Endodermal cell (in vitro differentiated cells): ENCODE measurements at regions not wholly inside any gene's neighbourhood (a gene's known extent, or its start where the extent isn't known, plus 50 kb on each side); places are given as distances from the start of the nearest gene placed in this dataset.

Experiments
- DNase-seq: peaks from one replicate; pipeline ENCODE4 v3.0.0-alpha.2; 2017
- H3K27ac ChIP-seq: 2 replicates; pipeline ENCODE4 v1.5.1; 2013; ENCODE audit warnings: mild to moderate bottlenecking, low read depth, low read length, moderate library complexity
- H3K27me3 ChIP-seq: 2 replicates; pipeline ENCODE4 v1.6.1; 2013; ENCODE audit warnings: mild to moderate bottlenecking, low read length, moderate library complexity; ENCODE audit not compliant: insufficient read depth, control insufficient read depth, poor library complexity, severe bottlenecking
- H3K36me3 ChIP-seq: 2 replicates; pipeline ENCODE4 v1.7.0; 2013; ENCODE audit warnings: mild to moderate bottlenecking, low read length, moderate library complexity; ENCODE audit not compliant: control insufficient read depth, insufficient read depth
- H3K4me1 ChIP-seq: one replicate; pipeline ENCODE4 v1.7.0; 2013; ENCODE audit warnings: low read length; ENCODE audit not compliant: control insufficient read depth, insufficient read depth
- H3K4me3 ChIP-seq: 2 replicates; pipeline ENCODE4 v1.5.1; 2013; ENCODE audit warnings: mild to moderate bottlenecking, low read length, moderate library complexity
- H3K9ac ChIP-seq: 2 replicates; pipeline ENCODE4 v1.6.1; 2013; ENCODE audit warnings: mild to moderate bottlenecking, low read length, moderate library complexity; ENCODE audit not compliant: poor library complexity, severe bottlenecking; ENCODE audit errors: extremely low read depth
- H3K9me3 ChIP-seq: 2 replicates; pipeline ENCODE4 v1.6.1; 2013; ENCODE audit warnings: mild to moderate bottlenecking, low read length, moderate library complexity; ENCODE audit not compliant: control insufficient read depth
- H3K27ac Mint-ChIP-seq: 2 replicates; pipeline ENCODE4 v1.8.0; 2020; ENCODE audit warnings: mixed read lengths
- H3K27me3 Mint-ChIP-seq: 2 replicates; pipeline ENCODE4 v1.8.0; 2021; ENCODE audit warnings: mild to moderate bottlenecking, mixed read lengths; ENCODE audit not compliant: insufficient read depth
- H3K36me3 Mint-ChIP-seq: 2 replicates; pipeline ENCODE4 v1.8.0; 2020; ENCODE audit warnings: low read depth, mixed read lengths
- H3K4me1 Mint-ChIP-seq: 2 replicates; pipeline ENCODE4 v1.8.0; 2020; ENCODE audit warnings: mixed read lengths
- H3K4me3 Mint-ChIP-seq: 2 replicates; pipeline ENCODE4 v1.8.0; 2020; ENCODE audit warnings: mild to moderate bottlenecking, moderate library complexity, mixed read lengths
- H3K9me3 Mint-ChIP-seq: 2 replicates; pipeline ENCODE4 v1.8.0; 2020; ENCODE audit warnings: mild to moderate bottlenecking, mixed read lengths
- CTCF ChIP-seq: fragments of 200-600 bp; sonication (generic); conservative IDR thresholded peaks from 2 replicates; pipeline ENCODE4 v1.5.0; 2021; ENCODE audit warnings: antibody characterized with exemption, mild to moderate bottlenecking
- WGBS, 2 experiments: methylation state at CpG; one replicate each; pipeline versions ENCODE4 v1.1.5 to v1.1.7; 2013; ENCODE audit warnings: missing lambda C conversion rate in 2 of 2, mixed read lengths in 1 of 2; ENCODE audit not compliant: insufficient coverage in 1 of 2, insufficient read length in 1 of 2; 5-methylcytosine and 5-hydroxymethylcytosine counted together

GRCh38 chr10:91034042-91034441 is 113.2 kb upstream of the ANKRD1 start:
- no peaks in the 10 kb centered on the region for H3K9me3 Mint-ChIP-seq
- H3K4me3 Mint-ChIP-seq, result no peak overlapping the region
- peaks cover 1% of the 10 kb centered on the region for H3K4me1 Mint-ChIP-seq
- Histone ChIP-seq H3K9ac (no peak overlapping the region), H3K36me3 (no peaks in the 10 kb centered on the region), H3K27ac (peak overlapping the region; percentile 86), H3K27me3 (no peaks in the 10 kb centered on the region), H3K4me3 (no peak overlapping the region), H3K9me3 (no peaks in the 10 kb centered on the region), H3K4me1 (no peaks in the 10 kb centered on the region)
- H3K27me3 Mint-ChIP-seq, result peaks cover 11% of the 10 kb centered on the region
- no peak for TF ChIP-seq CTCF
- no peaks in the 10 kb centered on the region for H3K36me3 Mint-ChIP-seq
- WGBS, 2 experiments, result 91 to 100% methylated on average over 1 to 3 of the region's 3 CpGs
- DNase-seq, result no peak
- H3K27ac Mint-ChIP-seq, result no peak overlapping the region

- Histone ChIP-seq H3K36me3 (no peaks in the 10 kb centered on the region), H3K4me3 (no peak overlapping the region), H3K4me1 (no peaks in the 10 kb centered on the region), H3K27ac (peak overlapping the region; percentile 86), H3K9ac (no peak overlapping the region), H3K27me3 (no peaks in the 10 kb centered on the region), H3K9me3 (no peaks in the 10 kb centered on the region)
- Mint-ChIP-seq H3K9me3 (no peaks in the 10 kb centered on the region), H3K4me3 (no peak overlapping the region), H3K27me3 (peaks cover 13% of the 10 kb centered on the region), H3K36me3 (no peaks in the 10 kb centered on the region), H3K27ac (no peak overlapping the region), H3K4me1 (peaks cover 1% of the 10 kb centered on the region)
- 75 to 87% methylated on average over 4 to 9 of the region's 9 CpGs for WGBS, 2 experiments
- no peak for DNase-seq
- no peak for TF ChIP-seq CTCF
Observed at GRCh38 chr10:91034494-91035159, 113.7 kb upstream of the ANKRD1 start.

- no peak for TF ChIP-seq CTCF
- H3K9ac ChIP-seq, result no peak overlapping the region
- Mint-ChIP-seq H3K4me1 (peaks cover 1% of the 10 kb centered on the region), H3K9me3 (no peaks in the 10 kb centered on the region), H3K36me3 (no peaks in the 10 kb centered on the region), H3K27me3 (peaks cover 20% of the 10 kb centered on the region), H3K27ac (no peak overlapping the region), H3K4me3 (no peak overlapping the region)
- no peaks in the 10 kb centered on the region for H3K9me3 ChIP-seq
- DNase-seq, result no peak
- no peaks in the 10 kb centered on the region for H3K36me3 ChIP-seq
- no peak overlapping the region for H3K4me3 ChIP-seq
- 82 to 88% methylated on average over 4 to 8 of the region's 8 CpGs for WGBS, 2 experiments
- H3K27me3 ChIP-seq, result no peaks in the 10 kb centered on the region
- no peak overlapping the region for H3K27ac ChIP-seq
- no peaks in the 10 kb centered on the region for H3K4me1 ChIP-seq
Observed at GRCh38 chr10:91035650-91036292, 114.9 kb upstream of the ANKRD1 start.
